ENCODE measurements at regions not wholly inside any gene's neighbourhood (a gene's known extent, or its start where the extent isn't known, plus 50 kb on each side); places are given as distances from the start of the nearest gene placed in this dataset.
A peak's percentile ranks its signal among the peaks of the same experiment; 100 is the strongest.

DNA sequence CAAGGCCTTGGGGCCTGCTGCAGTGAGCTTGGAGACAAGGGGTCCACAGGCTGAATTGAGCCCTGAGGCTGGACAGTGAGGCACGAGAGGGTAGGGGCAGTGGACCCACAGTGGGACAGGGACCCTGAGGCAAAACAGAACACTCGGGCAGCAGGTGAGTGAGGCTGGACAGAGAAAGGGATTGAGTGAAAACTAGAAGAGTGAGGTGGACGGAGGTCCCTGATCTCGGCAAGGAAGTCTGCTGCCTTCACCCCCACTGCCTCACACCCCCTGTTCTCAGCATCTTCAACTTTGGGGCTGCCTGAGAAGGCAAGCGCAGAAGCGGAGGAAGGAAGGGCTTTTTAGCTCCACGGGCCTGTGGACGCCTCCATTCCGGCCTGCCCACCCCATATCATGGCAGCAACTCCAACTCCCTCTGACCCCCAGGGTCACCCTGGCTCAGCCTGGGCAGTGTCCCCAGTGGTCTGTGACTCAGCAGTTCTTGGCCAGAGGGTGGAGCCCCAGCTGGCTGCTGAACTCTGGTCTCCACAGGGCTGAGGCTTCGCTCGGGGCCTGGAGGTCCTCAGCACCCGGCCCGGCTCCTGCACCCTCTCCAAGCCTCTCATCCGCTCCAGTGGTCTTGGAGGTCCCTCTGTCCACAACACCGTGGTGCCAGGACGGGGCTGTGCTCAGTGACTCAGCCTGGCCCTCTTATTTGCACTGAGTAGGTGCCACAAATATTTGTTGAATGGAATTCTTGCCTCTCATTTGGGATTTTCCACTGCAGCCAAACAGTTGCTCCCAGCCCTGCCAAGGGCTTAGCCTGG is 60.0 kb upstream of the EPS8L3 start (continued):
- TF ChIP-seq, protein P1, sequence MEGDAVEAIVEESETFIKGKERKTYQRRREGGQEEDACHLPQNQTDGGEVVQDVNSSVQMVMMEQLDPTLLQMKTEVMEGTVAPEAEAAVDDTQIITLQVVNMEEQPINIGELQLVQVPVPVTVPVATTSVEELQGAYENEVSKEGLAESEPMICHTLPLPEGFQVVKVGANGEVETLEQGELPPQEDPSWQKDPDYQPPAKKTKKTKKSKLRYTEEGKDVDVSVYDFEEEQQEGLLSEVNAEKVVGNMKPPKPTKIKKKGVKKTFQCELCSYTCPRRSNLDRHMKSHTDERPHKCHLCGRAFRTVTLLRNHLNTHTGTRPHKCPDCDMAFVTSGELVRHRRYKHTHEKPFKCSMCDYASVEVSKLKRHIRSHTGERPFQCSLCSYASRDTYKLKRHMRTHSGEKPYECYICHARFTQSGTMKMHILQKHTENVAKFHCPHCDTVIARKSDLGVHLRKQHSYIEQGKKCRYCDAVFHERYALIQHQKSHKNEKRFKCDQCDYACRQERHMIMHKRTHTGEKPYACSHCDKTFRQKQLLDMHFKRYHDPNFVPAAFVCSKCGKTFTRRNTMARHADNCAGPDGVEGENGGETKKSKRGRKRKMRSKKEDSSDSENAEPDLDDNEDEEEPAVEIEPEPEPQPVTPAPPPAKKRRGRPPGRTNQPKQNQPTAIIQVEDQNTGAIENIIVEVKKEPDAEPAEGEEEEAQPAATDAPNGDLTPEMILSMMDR (IDR thresholded peaks at IDR 0.05), result no peak
- TF ChIP-seq TP53 (CRISPR knock-in tag; IDR thresholded peaks at IDR 0.05), result peak; percentile 50; the same call in 1 of the 2 replicates
- peak; percentile 82; the same call in 1 of the 2 replicates for TF ChIP-seq HOXB13 (CRISPR knock-in tag; IDR thresholded peaks at IDR 0.05; ENCODE audit: low read depth)
- TF ChIP-seq RAD21 (conservative IDR thresholded peaks at IDR 0.05 in 1 of 2, IDR thresholded peaks at IDR 0.05 in 1 of 2), result peak; percentile 18 to 20; a peak in 1 of 5 replicates
- TF ChIP-seq, protein P2, sequence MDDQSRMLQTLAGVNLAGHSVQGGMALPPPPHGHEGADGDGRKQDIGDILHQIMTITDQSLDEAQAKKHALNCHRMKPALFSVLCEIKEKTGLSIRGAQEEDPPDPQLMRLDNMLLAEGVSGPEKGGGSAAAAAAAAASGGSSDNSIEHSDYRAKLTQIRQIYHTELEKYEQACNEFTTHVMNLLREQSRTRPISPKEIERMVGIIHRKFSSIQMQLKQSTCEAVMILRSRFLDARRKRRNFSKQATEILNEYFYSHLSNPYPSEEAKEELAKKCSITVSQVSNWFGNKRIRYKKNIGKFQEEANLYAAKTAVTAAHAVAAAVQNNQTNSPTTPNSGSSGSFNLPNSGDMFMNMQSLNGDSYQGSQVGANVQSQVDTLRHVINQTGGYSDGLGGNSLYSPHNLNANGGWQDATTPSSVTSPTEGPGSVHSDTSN (IDR thresholded peaks at IDR 0.05), result 0 out of 2 replicates have a peak, but pooled peaks have one; percentile 15
- TF ChIP-seq EHMT2 (IDR thresholded peaks at IDR 0.05; ENCODE audit: low read depth), result no peak
- TF ChIP-seq, protein P3, sequence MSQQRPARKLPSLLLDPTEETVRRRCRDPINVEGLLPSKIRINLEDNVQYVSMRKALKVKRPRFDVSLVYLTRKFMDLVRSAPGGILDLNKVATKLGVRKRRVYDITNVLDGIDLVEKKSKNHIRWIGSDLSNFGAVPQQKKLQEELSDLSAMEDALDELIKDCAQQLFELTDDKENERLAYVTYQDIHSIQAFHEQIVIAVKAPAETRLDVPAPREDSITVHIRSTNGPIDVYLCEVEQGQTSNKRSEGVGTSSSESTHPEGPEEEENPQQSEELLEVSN (IDR thresholded peaks at IDR 0.05; ENCODE audit: borderline replicate concordance, low read depth), result no peak
- peak; percentile 97 for TF ChIP-seq MAFK (IDR thresholded peaks at IDR 0.05; ENCODE audit: partially characterized antibody)
- TF ChIP-seq BHLHE40 (IDR thresholded peaks at IDR 0.05; ENCODE audit: low read depth, low read length), result no peak

DNA sequence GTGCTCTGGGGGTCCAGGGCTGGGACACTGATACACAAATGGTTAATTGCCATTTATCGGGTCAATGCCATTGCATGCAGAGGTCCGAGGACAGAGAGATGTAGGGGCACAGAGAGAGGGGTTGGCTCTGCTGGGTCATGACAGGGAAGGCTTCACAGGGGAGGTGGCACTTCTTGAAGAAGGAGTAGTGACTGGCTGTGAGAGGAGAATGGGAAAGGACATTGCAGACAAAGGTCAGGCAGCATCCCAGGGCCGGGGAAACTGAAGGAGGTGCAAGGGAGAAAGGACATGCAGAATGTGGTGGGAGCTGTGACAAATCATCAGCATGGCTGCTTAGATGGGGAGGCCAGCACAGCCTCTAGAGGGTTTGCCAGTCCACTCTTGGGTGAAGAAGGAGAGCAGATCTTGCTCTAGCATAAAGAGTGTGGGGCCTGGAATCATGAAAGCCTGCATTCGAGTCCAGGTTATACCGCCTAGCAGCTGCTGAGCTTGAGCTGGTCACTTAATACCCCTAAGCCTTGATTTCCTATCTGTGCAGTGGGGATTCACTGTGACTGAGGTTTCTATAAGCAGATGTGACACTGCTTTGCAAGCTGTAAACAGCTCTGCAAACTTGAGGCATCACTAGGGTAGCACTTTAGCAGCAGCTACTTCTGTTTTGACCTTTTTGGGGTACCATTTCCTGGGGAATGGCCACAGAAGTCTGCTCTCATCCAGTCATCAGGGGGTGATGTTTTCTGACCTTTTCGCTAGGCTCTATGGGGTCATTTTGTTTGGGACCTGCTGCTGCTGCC is 59.2 kb upstream of the EPS8L3 start:
- no peak for DNase-seq (ENCODE audit: low read depth in 1 of 2, low spot score in 1 of 2)
- POLR2A ChIA-PET, result no interaction called here
- H3K9me3 ChIP-seq, result no peaks in the 10 kb centered on the region
- peak overlapping the region; percentile 94 to 98 for H3K27ac ChIP-seq
- no peak for ATAC-seq
- H3K4me1 ChIP-seq, result peaks cover 74% of the 10 kb centered on the region
- H3K4me2 ChIP-seq, result peak overlapping the region; percentile 64
- TF ChIP-seq, protein P4, sequence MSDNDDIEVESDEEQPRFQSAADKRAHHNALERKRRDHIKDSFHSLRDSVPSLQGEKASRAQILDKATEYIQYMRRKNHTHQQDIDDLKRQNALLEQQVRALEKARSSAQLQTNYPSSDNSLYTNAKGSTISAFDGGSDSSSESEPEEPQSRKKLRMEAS (IDR thresholded peaks at IDR 0.05), result no peak
- WGBS (ENCODE audit: missing lambda C conversion rate), result 91% methylated on average over 6 of the region's 6 CpGs
- FAIRE-seq, result no peak
- H3K4me3 ChIP-seq, result no peak overlapping the region
- CTCF ChIA-PET, result interaction anchor here (1.0 to 3.0 kb wide), 5 partner anchors 31 to 161 kb away, joined by 3 to 12 read pairs (median 6); partner anchors contain the start of gene AHCYL1

DNA sequence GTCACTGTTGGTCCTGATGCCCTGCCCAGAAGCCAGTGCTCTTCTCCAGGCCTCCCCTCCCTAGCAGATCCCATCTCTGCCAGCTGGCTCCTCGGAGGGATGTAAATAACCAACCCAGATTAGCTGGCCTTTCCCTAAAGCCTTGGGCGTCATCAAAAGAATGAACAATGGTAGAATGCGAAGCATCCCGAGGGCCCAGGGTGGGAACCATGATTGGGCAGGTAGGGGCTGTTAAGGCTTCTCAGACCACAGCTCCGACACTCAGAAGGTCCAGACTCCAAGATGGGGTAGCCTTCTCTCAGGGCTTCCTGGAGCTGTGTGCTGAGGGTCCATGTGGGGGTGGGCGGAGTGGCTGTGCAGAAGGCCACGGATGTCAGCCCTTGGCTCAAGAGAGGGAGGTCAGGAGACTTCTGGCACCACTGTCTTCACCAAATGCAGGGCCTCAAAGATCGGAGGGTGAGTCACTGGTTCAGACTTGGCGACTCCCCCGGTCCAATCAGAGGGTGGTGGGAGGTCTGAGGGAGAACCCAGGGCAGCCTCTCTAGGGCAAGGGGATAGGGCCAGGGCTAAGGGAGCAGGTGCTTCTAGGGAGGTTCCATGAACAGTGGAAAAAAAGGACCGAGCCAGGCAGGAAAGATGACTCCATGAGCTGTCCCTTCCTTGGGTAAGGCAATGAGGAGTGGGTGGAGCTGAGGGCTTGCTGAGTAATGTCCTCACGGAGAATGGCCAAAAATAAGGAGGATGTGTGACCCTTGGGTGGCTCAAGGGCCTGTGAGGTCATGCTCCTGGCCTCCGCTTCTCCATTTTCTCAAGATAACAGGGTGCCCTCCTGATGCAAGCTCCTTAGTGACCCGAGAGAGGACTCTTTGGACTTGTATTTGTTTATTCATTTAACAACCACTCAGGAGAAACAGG is 58.4 kb upstream of the EPS8L3 start:
- ChIA-PET CTCF (interaction anchor here (1.3 to 3.0 kb wide), 3 partner anchors 30 to 162 kb away, joined by 6 to 12 read pairs (median 7); partner anchors contain the start of gene AHCYL1), POLR2A (no interaction called here)
- WGBS (ENCODE audit: missing lambda C conversion rate), result 36% methylated on average over 9 of the region's 14 CpGs
- FAIRE-seq (no peak), DNase-seq (ENCODE audit: low read depth in 1 of 2, low spot score in 1 of 2) (peak; percentile 27 to 58), ATAC-seq (peak; percentile 27 to 45; a peak in 4 of 6 replicates)
- peak overlapping the region; percentile 94 to 98 for H3K27ac ChIP-seq
- H3K4me1 ChIP-seq, result peaks cover 65% of the 10 kb centered on the region
- H3K4me3 ChIP-seq, result no peak overlapping the region
- no peaks in the 10 kb centered on the region for H3K9me3 ChIP-seq
- peak overlapping the region; percentile 64 for H3K4me2 ChIP-seq
- TF ChIP-seq ESRRA (IDR thresholded peaks at IDR 0.05; ENCODE audit: borderline replicate concordance, low read length) (no peak), BHLHE40 (IDR thresholded peaks at IDR 0.05; ENCODE audit: low read depth, low read length) (no peak), CBX2 (IDR thresholded peaks at IDR 0.05; ENCODE audit: borderline replicate concordance, low read depth) (no peak), MAZ (IDR thresholded peaks at IDR 0.05; ENCODE audit: borderline replicate concordance, low read depth, low read length) (no peak), ZSCAN20 (CRISPR knock-in tag; IDR thresholded peaks at IDR 0.05) (no peak), ZNF302 (CRISPR knock-in tag; IDR thresholded peaks at IDR 0.05) (no peak), FOXS1 (CRISPR knock-in tag; IDR thresholded peaks at IDR 0.05) (no peak), MAFK (IDR thresholded peaks at IDR 0.05; ENCODE audit: partially characterized antibody) (no peak), RAD21 (conservative IDR thresholded peaks at IDR 0.05 in 1 of 2, IDR thresholded peaks at IDR 0.05 in 1 of 2) (no peak), CBX8 (IDR thresholded peaks at IDR 0.05) (no peak), POLR2AphosphoS2 (conservative IDR thresholded peaks at IDR 0.05; ENCODE audit: low read length) (no peak), FOSL2 (IDR thresholded peaks at IDR 0.05) (no peak), FOSL2 (CRISPR knock-in tag; IDR thresholded peaks at IDR 0.05) (peak; percentile 52), CHD4 (IDR thresholded peaks at IDR 0.05; ENCODE audit: borderline replicate concordance) (no peak), ZC3H11A (IDR thresholded peaks at IDR 0.05) (no peak)
- TF ChIP-seq, protein P3 (IDR thresholded peaks at IDR 0.05; ENCODE audit: borderline replicate concordance, low read depth), result 0 out of 2 replicates have a peak, but pooled peaks have one; percentile 48
- TF ChIP-seq, protein P4 (IDR thresholded peaks at IDR 0.05), result no peak
- TF ChIP-seq, protein P5, sequence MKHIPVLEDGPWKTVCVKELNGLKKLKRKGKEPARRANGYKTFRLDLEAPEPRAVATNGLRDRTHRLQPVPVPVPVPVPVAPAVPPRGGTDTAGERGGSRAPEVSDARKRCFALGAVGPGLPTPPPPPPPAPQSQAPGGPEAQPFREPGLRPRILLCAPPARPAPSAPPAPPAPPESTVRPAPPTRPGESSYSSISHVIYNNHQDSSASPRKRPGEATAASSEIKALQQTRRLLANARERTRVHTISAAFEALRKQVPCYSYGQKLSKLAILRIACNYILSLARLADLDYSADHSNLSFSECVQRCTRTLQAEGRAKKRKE (CRISPR knock-in tag; IDR thresholded peaks at IDR 0.05; ENCODE audit: low read depth), result peak; percentile 41; the same call in 1 of the 2 replicates

All from A549 (cell line).